ENCODE measurements at regions not wholly inside any gene's neighbourhood (a gene's known extent, or its start where the extent isn't known, plus 50 kb on each side); places are given as distances from the start of the nearest gene placed in this dataset.

- DNase-seq = no peak
Observed at GRCh38 chr4:155548173-155548572, 118.5 kb upstream of the GUCY1A1 start.

- DNase-seq = no peak
Observed at GRCh38 chr4:155546451-155546850, 120.2 kb upstream of the GUCY1A1 start.

- no peak for DNase-seq
Observed at GRCh38 chr4:155545456-155545855, 121.2 kb upstream of the GUCY1A1 start.

GRCh38 chr4:155544547-155544946 lies 122.1 kb upstream of the GUCY1A1 start:
- no peak for DNase-seq

GRCh38 chr4:155543126-155543765 lies 123.4 kb upstream of the GUCY1A1 start:
- no peak for DNase-seq

- no peak for DNase-seq
Observed at GRCh38 chr4:155542415-155542814, 124.2 kb upstream of the GUCY1A1 start.

- DNase-seq = no peak
Observed at GRCh38 chr4:155541716-155542115, 124.9 kb upstream of the GUCY1A1 start.

- DNase-seq = no peak
Observed at GRCh38 chr4:155540698-155541097, 126.0 kb upstream of the GUCY1A1 start.

- no peak for DNase-seq
Observed at GRCh38 chr4:155539746-155540145, 126.9 kb upstream of the GUCY1A1 start.

- DNase-seq = no peak
Observed at GRCh38 chr4:155535802-155536454, 130.7 kb upstream of the GUCY1A1 start.

- DNase-seq = no peak
Observed at GRCh38 chr4:155532373-155533085, 134.1 kb upstream of the GUCY1A1 start.

GRCh38 chr4:155530857-155531256 lies 135.8 kb upstream of the GUCY1A1 start:
- no peak for DNase-seq

GRCh38 chr4:155530290-155530689 lies 136.4 kb upstream of the GUCY1A1 start:
- no peak for DNase-seq

GRCh38 chr4:155529716-155530115 lies 136.9 kb upstream of the GUCY1A1 start:
- no peak for DNase-seq

GRCh38 chr4:155529272-155529671 lies 137.4 kb upstream of the GUCY1A1 start:
- DNase-seq = no peak

GRCh38 chr4:155526452-155527169 lies 140.0 kb upstream of the GUCY1A1 start:
- no peak for DNase-seq

GRCh38 chr4:155524926-155525455 lies 141.7 kb upstream of the GUCY1A1 start:
- no peak for DNase-seq

GRCh38 chr4:155523358-155523757 lies 143.3 kb upstream of the GUCY1A1 start:
- no peak for DNase-seq

- no peak for DNase-seq
Observed at GRCh38 chr4:155522201-155522600, 144.4 kb upstream of the GUCY1A1 start.

GRCh38 chr4:155521382-155521781 lies 144.6 kb upstream of the MAP9 start:
- no peak for DNase-seq

- no peak for DNase-seq
Observed at GRCh38 chr4:155515444-155516075, 138.8 kb upstream of the MAP9 start.

GRCh38 chr4:155514628-155515027 lies 137.9 kb upstream of the MAP9 start:
- DNase-seq = no peak

- no peak for DNase-seq
Observed at GRCh38 chr4:155512817-155513216, 136.1 kb upstream of the MAP9 start.
